Tibial nerve (tissue), 4 donors: ENCODE measurements at regions not wholly inside any gene's neighbourhood (a gene's known extent, or its start where the extent isn't known, plus 50 kb on each side); places are given as distances from the start of the nearest gene placed in this dataset.
"Not testable (repeated sequence)": the region's sequence is repeated elsewhere in the genome, so short reads cannot be mapped to it uniquely, and the experiment has no call there.

Source experiments
- DNase-seq, 2 donors: peaks; one replicate each; pipeline ENCODE4 v3.0.0-alpha.2; 2019; ENCODE audit warnings: low spot score in 2 of 2
- H3K27ac ChIP-seq, 4 donors: fragments of 200-600 bp; sonication (generic) in 3 of 4; one replicate each; pipeline ENCODE4 v1.5.1; 2017 to 2019; ENCODE audit warnings: mild to moderate bottlenecking in 1 of 4
- H3K27me3 ChIP-seq, 2 donors: fragments of 200-600 bp; sonication (generic) in 1 of 2; one replicate each; pipeline versions ENCODE4 v1.5.1 to v1.6.0; 2017 to 2019
- H3K36me3 ChIP-seq, 3 donors: fragments of 200-600 bp; sonication (generic); one replicate each; pipeline ENCODE4 v1.5.1; 2018 to 2019
- H3K4me1 ChIP-seq, 4 donors: fragments of 200-600 bp; sonication (generic) in 3 of 4; one replicate each; pipeline ENCODE4 v1.5.1; 2017 to 2019
- H3K4me3 ChIP-seq, 4 donors: fragments of 200-600 bp; sonication (generic) in 3 of 4; one replicate each; pipeline ENCODE4 v1.5.1; 2017 to 2019; ENCODE audit warnings: mild to moderate bottlenecking in 1 of 4, moderate library complexity in 1 of 4
- H3K9me3 ChIP-seq, 4 donors: fragments of 200-600 bp; sonication (generic) in 3 of 4; one replicate each; pipeline ENCODE4 v1.5.1; 2017 to 2019
- EP300 ChIP-seq, 2 donors: sonication (generic); formaldehyde crosslinking; IDR thresholded peaks; one replicate each; pipeline ENCODE4 v1.6.1; 2017; ENCODE audit warnings: antibody characterized with exemption in 2 of 2, mild to moderate bottlenecking in 1 of 2
- POLR2A ChIP-seq, 2 donors: fragments of 450-650 bp; IDR thresholded peaks; one replicate each; pipeline ENCODE4 v1.6.1; 2017; ENCODE audit warnings: antibody characterized with exemption in 2 of 2, mild to moderate bottlenecking in 2 of 2, moderate library complexity in 2 of 2
- WGBS, 2 donors: methylation state at CpG; one replicate each; pipeline ENCODE4 v1.1.5; 2018; 5-methylcytosine and 5-hydroxymethylcytosine counted together
- TF ChIP-seq, protein P1 (sequence below), 5 experiments: fragments of 200-600 bp in 3 of 5; fragments of 450-650 bp in 2 of 5; sonication (generic) in 3 of 5; IDR thresholded peaks; one replicate each; pipeline ENCODE4 v1.5.1; 2016 to 2019; ENCODE audit warnings: antibody characterized with exemption in 5 of 5, mild to moderate bottlenecking in 3 of 5, moderate library complexity in 2 of 5

DNA sequence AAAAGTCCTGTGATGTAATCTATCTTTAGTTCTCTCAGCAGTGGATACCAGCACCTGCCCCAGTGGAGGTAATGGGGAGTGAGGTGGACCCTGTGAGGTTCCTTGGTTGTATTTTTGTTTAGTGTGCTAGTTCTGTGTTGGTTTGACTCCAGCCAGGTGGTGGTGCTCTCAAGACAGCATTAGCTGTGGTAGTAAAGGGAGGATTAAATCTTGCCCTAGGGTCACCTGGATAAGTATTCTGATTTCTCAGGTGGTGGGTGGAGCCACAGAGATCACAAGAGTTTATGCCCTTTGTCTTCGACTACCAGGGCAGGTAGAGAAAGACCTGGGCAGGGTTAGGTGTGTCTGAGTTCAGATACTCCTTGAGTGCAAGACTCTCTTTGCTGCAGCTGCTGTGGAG, 176.3 kb upstream of the EDA2R start:
- no peak overlapping the region for H3K4me3 ChIP-seq
- peaks cover 0 to 3% (median 0%) of the 10 kb centered on the region in 4 donors for H3K9me3 ChIP-seq
- TF ChIP-seq POLR2A (IDR thresholded peaks at IDR 0.05) (no peak), EP300 (IDR thresholded peaks at IDR 0.05) (no peak)
- TF ChIP-seq, protein P1, sequence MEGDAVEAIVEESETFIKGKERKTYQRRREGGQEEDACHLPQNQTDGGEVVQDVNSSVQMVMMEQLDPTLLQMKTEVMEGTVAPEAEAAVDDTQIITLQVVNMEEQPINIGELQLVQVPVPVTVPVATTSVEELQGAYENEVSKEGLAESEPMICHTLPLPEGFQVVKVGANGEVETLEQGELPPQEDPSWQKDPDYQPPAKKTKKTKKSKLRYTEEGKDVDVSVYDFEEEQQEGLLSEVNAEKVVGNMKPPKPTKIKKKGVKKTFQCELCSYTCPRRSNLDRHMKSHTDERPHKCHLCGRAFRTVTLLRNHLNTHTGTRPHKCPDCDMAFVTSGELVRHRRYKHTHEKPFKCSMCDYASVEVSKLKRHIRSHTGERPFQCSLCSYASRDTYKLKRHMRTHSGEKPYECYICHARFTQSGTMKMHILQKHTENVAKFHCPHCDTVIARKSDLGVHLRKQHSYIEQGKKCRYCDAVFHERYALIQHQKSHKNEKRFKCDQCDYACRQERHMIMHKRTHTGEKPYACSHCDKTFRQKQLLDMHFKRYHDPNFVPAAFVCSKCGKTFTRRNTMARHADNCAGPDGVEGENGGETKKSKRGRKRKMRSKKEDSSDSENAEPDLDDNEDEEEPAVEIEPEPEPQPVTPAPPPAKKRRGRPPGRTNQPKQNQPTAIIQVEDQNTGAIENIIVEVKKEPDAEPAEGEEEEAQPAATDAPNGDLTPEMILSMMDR (IDR thresholded peaks at IDR 0.05): no peak
- DNase-seq: no peak
- WGBS, 2 donors: 38 to 42% methylated on average over 1 of the region's 1 CpG
- H3K27me3 ChIP-seq: no peaks in the 10 kb centered on the region
- no peaks in the 10 kb centered on the region for H3K4me1 ChIP-seq
- H3K36me3 ChIP-seq: no peaks in the 10 kb centered on the region
- no peak overlapping the region for H3K27ac ChIP-seq

DNA sequence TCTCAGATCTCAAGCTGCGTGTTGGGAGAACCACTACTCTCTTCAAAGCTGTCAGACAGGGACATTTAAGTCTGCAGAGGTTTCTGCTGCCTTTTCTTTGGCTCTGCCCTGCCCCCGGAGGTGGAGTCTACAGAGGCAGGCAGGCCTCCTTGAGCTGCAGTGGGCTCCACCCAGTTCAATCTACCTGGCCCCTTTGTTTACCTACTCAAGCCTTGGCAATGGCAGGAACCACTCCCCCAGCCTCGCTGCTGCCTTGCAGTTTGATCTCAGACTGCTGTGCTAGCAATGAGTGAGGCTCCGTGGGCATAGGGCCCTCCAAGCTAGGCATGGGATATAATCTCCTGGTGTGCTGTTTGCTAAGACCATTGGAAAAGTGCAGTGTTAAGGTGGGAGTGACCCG, 155.6 kb upstream of the EDA2R start:
- H3K36me3 ChIP-seq, H3K27ac ChIP-seq, H3K4me1 ChIP-seq, H3K9me3 ChIP-seq, DNase-seq, H3K4me3 ChIP-seq, H3K27me3 ChIP-seq: not testable (repeated sequence)
- WGBS, 2 donors: 64 to 80% methylated on average over 2 to 5 of the region's 5 CpGs

DNA sequence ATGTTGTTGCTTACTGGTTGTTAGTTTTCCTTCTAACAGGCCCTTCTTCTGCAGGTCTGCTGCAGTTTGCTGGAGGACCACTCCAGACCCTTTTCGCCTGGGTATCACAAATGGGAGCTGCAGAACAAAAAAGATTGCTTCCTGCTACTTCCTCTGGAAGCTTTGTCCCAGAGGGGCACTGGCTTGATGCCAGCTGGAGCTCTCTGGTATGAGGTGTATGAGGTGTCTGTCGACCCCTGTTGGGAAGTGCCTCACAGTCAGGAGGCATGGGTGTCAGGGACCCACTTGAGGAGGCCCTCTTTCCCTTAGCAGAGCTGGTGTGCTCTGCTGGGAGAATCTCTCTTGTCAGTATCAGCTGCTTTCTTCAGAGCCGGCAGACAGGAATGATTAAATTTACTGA, 127.4 kb upstream of the EDA2R start:
- no peaks in the 10 kb centered on the region for H3K9me3 ChIP-seq
- 73 to 87% methylated on average over 2 to 3 of the region's 3 CpGs for WGBS, 2 donors
- H3K4me3 ChIP-seq: no peak overlapping the region
- H3K4me1 ChIP-seq: no peaks in the 10 kb centered on the region
- TF ChIP-seq POLR2A (IDR thresholded peaks at IDR 0.05) (no peak), EP300 (IDR thresholded peaks at IDR 0.05) (no peak)
- TF ChIP-seq, protein P1 (IDR thresholded peaks at IDR 0.05): no peak
- H3K27ac ChIP-seq: no peak overlapping the region
- no peaks in the 10 kb centered on the region for H3K36me3 ChIP-seq
- no peaks in the 10 kb centered on the region for H3K27me3 ChIP-seq
- DNase-seq: no peak

DNA sequence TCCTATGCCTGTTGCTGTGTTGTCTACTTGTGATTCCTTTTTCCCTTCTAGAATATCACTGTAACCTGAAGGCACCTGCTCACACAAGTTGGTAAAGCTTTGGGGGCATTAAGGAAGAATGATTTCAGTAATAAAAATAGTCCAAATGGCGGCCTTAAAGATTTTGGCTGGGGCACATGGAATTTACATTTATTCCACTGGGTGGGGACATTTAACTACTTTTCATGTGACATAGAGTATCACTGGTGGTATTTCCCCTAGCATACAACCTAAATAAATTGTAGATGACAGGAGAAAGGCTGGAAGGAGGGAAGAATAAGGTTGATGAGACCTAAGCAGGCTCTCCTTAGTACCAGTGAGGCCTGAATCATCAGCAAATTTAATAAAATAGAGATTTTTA, 121.8 kb upstream of the EDA2R start:
- WGBS, 2 donors: 31 to 70% methylated on average over 1 of the region's 1 CpG
- TF ChIP-seq EP300 (IDR thresholded peaks at IDR 0.05): no peak
- TF ChIP-seq POLR2A (IDR thresholded peaks at IDR 0.05): no peak
- TF ChIP-seq, protein P1 (IDR thresholded peaks at IDR 0.05): no peak
- no peaks in the 10 kb centered on the region for H3K9me3 ChIP-seq
- H3K4me3 ChIP-seq: no peak overlapping the region
- no peaks in the 10 kb centered on the region for H3K27me3 ChIP-seq
- H3K4me1 ChIP-seq: no peaks in the 10 kb centered on the region
- H3K36me3 ChIP-seq: no peaks in the 10 kb centered on the region
- DNase-seq: no peak
- no peak overlapping the region for H3K27ac ChIP-seq

DNA sequence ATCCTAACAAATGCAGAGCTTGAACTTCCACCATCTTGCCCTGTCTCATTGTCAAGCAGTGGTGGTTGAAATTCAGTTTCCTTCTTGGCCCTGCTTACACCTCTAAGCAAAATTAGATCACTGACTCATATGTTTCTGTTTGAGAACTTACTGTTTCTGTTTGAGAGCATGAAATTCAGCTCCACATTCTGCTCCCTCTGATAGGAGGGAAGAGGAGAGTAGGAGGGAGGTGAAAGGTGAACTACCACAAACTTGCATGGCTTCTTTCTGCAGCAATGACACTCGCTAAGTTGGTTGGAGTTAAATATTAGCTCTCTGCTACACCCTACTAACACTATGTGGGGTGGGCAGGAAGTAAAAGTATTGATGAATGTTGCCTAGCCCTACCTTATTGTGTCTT, 117.8 kb upstream of the EDA2R start:
- Histone ChIP-seq H3K27me3 (peaks cover 0 to 4% of the 10 kb centered on the region in 2 donors), H3K4me3 (no peak overlapping the region), H3K9me3 (no peaks in the 10 kb centered on the region), H3K36me3 (no peaks in the 10 kb centered on the region), H3K4me1 (no peaks in the 10 kb centered on the region), H3K27ac (no peak overlapping the region)
- 41 to 73% methylated on average over 1 of the region's 1 CpG for WGBS, 2 donors
- TF ChIP-seq, protein P1 (IDR thresholded peaks at IDR 0.05): no peak
- TF ChIP-seq EP300 (IDR thresholded peaks at IDR 0.05) (no peak), POLR2A (IDR thresholded peaks at IDR 0.05) (no peak)
- no peak for DNase-seq

DNA sequence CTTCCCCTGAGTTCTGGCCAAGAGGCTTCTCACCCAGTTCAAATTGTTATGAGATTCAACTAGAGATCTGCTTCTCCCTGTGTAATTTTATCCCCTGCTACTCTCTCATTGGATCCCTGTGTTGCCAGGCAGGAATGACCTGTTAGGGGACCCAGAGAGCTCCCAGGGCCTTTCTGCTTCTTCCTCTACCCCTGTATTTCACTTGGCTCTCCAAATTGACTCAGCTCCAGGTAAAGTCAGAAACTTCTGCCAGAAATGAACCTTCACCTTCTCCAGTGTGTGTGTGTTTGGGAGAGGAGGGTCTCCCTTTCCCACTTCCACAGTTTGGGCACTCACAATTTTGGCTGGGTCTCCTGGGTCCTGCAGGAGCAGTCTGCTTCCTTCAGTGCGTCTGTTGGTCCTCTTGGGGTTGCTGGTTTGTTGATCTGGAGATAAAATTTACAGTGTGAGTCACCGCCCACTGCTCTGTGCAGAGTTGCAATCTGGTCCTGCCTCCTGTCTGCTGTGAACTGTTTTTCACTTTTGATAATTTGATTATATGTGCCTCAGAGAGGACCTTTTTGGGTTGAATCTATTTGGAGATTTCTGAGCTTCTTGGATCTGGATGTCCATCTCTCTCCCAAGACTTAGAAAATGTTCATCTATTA, 112.4 kb upstream of the EDA2R start:
- Histone ChIP-seq H3K36me3 (no peaks in the 10 kb centered on the region), H3K27ac (no peak overlapping the region), H3K27me3 (peaks cover 0 to 4% of the 10 kb centered on the region in 2 donors), H3K4me1 (no peaks in the 10 kb centered on the region), H3K4me3 (no peak overlapping the region), H3K9me3 (no peaks in the 10 kb centered on the region)
- WGBS, 2 donors: 42 to 55% methylated on average over 2 of the region's 2 CpGs
- no peak for DNase-seq
- TF ChIP-seq, protein P1 (IDR thresholded peaks at IDR 0.05): no peak
- no peak for TF ChIP-seq POLR2A (IDR thresholded peaks at IDR 0.05)
- TF ChIP-seq EP300 (IDR thresholded peaks at IDR 0.05): no peak

DNA sequence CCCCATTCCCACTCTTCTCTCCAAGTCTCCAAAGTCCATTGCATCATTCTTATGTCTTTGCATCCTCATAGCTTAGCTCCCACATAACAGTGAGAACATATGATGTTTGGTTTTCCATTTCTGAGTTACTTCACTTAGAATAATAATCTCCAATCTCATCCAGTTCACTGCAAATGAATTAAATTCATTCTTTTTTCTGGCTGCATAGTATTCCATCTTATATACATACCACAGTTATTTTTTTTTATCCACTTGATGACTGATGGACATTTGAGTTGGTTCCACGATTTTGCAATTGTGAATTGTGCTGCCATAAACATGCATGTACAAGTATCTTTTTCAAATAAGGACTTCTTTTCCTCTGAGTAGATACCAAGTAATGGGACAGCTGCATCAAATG, 105.6 kb upstream of the EDA2R start:
- H3K27ac ChIP-seq, DNase-seq, H3K4me1 ChIP-seq, H3K36me3 ChIP-seq, H3K4me3 ChIP-seq, H3K9me3 ChIP-seq, H3K27me3 ChIP-seq: not testable (repeated sequence)
- WGBS, 2 donors: 64 to 77% methylated on average over 1 of the region's 1 CpG
